Renal cortical epithelial cell (primary cell): ENCODE measurements at regions not wholly inside any gene's neighbourhood (a gene's known extent, or its start where the extent isn't known, plus 50 kb on each side); places are given as distances from the start of the nearest gene placed in this dataset.
"Not testable (repeated sequence)": the region's sequence is repeated elsewhere in the genome, so short reads cannot be mapped to it uniquely, and the experiment has no call there.

ENCODE experiments used
- DNase-seq: peaks from one replicate; pipeline ENCODE4 v3.0.0-alpha.2; 2011; ENCODE audit warnings: low read depth

DNA sequence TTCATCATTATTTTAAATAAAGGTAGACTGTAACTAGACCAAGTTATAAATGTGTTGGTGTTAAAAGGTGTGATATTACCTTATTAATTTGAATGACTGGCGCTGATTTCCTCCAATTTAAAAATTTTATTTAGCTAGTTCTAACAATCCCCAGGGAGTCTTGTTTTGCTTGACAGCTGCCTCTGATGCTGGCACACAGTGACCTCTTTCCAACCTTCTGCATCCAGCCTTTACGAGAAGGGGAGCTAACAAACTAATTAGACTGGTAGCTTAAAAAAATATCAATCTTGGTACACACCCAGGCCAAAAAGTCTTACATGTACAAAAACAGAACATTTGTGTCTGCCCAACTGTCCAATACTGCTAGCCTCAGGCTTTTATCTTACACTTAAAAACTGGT lies 51.8 kb upstream of the ENPEP start:
- no peak for DNase-seq

DNA sequence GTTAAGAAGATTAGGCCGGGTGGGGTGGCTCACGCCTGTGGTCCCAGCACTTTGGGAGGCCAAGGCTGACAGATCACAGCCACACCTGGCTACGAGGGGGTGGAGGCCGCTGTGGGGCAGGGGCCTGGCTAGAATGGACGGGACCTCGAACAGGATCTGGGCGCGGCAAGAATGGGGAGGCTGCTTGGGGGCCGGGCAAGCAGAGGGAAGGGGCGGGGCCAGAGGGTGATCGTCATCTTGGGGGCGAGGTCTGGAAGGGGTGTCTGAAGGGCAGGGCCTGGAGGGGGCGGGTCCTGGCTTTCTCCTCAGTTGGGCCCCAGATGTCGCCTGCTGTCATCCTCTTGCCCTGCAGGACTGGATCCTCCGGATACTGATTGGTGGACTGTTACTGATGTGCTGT lies 57.3 kb upstream of the ENPEP start:
- no peak for DNase-seq

DNA sequence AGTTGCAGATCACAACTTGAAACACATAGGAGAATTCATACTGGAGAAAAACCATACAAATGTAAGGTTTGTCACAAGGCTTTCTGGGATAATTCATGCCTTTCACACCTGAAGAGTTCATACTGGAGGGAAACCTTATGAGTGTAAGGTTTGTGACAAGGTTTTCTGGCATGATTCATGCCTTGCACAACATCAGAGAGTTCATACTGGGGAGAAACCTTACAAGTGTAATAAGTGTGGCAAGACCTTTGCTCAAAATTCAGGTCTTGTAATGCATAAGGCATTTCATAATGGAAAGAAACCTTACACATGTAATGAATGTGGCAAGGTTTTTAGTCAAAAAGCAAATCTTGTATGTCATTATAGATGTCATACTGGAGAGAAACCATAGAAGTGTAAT lies 58.8 kb upstream of the ENPEP start:
- DNase-seq, result peak; percentile 71

DNA sequence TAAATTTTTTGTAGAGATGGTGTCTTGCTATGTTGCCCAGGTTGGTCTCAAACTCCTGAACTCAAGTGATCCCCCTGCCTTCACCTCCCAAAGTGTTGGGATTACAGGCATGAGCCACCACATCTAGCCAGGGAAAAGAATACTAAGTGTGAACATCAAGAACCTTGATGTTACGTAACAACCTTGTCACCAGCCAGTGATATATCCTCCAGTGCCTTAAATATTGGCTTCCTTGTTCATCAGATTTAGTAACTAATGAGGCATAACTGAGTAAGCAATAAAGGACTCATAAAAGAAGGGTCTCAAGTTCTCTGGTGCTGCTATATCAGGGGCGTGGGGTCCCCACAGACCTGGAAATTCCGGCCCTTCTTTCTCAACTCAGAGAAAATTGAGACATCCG lies 60.5 kb upstream of the ENPEP start:
- no peak for DNase-seq

DNA sequence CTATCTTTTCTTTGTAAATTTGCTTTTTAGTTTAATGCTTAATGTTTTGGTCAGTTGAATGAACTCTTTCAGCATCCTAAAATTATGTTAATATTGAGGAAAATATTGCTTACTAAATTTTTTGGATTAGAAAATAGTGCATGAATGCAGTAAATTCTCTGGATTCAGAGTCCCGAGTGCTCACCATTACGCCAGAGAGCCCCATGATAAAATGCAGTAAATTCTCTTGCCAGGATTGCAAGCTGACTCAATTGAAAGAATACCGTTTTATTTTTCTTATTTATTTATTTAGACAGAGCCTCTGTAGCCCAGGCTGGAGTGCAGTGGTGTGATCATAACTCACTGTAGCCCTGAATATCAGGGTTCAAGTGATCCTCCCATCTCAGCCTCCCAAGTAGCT lies 60.9 kb upstream of the ENPEP start:
- DNase-seq, result no peak

DNA sequence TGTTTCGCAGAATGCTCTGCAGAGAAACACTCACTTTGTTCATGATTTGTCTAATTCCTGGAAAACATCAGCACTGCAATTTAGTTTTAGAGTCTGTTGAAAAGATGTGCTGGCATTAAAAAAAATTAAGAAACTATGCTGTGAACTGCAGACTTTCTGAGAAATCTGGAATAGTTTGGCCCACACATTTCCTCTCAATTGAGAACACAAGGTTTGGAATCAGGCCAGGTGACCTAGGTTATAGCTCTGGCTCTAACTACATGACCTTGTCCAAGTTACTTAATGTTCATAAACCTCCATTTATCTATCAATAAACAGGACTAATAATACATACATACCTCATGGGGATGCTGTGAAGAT lies 61.4 kb upstream of the ENPEP start:
- DNase-seq, result no peak

DNA sequence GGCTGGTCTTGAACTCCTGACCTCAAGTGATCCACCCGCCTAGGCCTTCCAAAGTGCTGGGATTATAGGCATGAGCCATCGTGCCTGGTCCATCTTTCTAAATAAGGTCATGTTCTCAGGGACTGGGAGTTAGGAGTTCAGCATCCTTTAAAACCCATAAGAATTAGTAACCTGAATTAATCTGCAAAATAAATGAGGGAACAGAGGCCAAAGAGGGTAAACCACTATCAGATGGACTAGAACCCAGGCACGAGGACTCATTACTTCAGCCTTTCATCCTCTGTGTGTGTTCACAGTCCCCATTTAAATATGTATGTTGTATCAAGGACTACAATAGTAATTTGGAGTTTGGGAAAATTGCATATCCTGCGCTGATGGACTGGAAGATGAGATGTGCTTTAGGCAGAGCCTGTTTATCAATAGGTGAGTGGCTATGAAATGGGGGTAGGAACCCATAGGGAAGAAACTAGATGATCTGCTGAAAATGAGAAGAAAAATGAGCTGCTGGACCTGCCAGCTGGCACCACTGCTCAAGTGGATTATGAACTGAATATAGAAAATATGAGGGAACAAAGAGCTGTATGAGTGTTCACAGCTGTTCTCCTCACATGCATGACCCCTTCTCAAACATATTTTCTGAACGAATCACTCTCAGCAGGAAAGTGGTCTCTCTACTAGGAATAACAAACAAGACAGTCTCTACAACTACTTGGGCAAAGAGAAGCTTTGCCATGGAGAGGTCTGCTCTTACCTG lies 62.0 kb upstream of the ENPEP start:
- DNase-seq, result peak; percentile 34

DNA sequence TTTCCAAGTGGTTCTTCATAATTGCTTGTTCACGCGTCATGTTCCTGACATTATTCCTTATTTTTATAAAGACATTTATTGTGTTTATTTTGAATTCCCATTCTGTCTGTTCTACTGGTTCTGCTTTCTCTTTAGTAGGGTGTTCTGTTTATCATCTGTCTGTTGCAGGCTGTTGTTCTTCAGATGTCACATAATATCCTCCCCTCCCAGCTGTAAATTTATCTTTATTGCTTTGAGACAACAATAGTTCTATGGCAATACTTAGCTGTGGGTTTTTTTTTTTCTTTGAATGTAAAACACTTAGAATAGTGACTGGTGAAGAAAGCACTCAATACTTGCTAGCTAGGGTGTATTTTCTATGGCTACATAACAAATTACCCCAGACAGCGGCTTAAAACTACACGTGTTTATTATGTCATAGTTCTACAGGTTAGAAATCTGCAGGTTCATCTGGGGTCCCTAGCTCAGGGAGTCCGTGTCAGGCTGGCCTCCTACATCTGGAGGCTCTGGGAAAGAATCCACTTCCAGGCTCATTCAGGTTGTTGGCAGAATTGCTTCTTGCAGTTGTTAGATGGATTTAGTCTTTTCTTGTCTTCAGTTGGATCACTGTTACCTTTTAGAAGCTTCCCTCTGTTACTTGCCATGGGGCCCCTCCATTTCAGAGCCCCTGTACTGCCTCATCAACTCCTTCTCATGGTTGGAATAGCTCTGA lies 63.4 kb upstream of the ENPEP start:
- DNase-seq, result no peak

DNA sequence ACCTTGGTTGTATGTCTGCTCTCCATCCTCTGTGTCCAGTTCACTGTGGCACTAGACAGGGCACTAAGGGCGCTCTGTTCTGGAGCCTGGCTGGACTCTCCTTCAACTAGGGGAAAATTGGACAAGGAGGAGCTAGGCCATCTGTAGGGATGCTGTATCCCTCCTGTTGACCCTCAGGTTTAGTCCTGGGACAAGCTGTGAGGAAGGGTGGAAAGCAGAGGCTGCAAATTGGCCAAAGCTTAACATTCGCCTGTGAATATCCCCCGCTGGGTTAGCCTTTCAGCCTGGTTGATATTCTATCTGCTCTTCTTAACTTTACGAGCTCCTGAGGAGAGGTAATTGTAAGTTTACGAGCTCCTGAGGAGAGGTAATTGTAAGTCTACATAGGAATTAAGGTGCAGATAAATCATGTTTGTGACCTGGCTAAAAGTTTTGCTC lies 64.4 kb upstream of the ENPEP start:
- no peak for DNase-seq

DNA sequence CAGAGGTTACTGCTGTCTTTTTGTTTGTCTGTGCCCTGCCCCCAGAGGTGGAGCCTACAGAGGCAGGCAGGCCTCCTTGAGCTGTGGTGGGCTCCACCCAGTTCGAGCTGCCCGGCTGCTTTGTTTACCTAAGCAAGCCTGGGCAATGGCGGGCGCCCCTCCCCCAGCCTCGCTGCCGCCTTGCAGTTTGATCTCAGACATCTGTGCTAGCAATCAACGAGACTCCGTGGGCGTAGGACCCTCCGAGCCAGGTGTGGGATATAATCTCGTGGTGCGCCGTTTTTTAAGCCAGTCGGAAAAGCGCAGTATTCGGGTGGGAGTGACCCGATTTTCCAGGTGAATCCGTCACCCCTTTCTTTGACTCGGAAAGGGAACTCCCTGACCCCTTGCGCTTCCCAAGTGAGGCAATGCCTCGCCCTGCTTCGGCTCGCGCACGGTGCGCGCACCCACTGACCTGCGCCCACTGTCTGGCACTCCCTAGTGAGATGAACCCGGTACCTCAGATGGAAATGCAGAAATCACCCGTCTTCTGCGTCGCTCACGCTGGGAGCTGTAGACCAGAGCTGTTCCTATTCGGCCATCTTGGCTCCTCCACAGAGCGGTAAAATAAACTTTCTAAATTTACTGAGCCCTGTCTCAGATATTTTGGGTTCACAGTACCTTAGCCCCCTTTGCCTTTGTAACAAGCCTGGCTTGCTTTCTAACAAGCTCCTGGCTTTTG lies 64.9 kb upstream of the ENPEP start:
- not testable (repeated sequence) for DNase-seq

DNA sequence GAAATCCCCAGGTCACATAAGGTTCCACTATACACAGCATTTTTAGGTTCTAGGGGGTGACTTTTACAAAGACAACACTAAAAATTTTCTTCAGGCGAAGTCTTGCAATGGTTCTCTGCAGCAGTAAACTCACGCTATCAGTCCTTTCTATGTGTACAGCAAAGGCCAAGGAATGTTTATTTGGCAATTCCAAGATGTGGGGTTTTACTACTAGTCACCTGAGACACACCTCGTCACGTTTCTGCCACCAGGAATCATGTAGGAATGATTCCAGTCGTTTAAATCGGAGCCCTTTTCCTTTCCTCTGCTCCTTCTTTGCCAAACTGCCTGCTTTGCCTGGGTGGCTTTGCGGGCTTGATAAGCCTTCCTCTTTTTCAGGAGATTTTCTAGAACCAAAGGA lies 75.9 kb upstream of the ENPEP start:
- DNase-seq, result no peak

DNA sequence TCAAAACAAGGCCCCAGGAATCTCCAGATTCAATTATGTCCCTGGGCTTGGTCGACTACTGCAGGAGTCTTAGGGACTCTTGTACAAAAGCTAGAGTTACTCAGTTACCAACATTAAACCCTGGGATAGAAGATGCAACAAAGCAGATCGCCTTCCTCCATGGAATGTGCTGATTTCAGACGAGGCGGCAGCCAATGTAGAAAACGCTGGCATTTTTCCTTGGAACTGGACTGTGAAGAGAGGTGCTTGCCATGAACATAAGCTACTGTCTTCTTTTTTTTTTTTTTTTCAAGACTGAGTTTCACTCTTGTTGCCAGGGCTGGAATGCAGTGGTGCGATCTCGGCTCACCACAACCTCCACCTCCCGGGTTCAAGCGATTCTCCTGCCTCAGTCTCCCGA lies 76.9 kb upstream of the ENPEP start:
- peak; percentile 76 for DNase-seq

DNA sequence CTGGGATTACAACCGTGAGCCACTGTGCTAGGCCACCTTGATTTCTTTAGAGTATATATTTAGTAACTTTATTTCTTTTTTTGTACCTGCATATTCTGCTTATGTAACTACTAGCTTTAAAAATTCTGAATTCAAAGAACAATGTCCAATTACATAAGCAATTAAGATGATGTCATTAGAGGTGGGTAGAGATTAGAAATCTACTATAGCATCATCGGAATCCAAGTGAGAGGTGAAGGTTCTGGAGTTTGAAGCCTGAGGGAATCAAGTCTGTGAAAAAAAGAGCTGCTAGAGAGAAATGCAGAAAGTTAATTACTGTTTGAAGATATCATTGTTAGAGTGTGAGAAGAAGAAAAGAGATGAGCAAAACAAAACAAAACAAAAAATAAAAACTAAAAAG lies 79.0 kb upstream of the ENPEP start:
- no peak for DNase-seq

DNA sequence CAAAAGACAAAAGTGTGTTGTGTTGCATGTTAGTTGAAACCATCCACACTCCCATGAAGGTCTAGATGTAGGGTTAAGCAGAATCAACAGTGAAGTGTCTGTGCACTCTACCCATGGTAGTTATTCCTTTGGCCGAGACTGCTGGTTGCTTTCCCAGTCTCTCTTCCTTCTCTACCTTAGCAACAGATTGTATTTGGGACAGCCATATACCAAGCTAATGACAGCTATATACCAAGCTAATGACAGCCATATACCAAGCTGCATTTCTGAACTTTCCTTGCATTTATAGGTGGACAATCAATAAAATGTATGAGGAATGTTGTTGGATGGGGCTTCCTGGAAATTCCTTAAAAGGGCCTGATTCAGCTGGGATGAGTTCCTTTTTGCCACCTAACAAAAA lies 80.5 kb upstream of the ENPEP start:
- DNase-seq, result no peak

DNA sequence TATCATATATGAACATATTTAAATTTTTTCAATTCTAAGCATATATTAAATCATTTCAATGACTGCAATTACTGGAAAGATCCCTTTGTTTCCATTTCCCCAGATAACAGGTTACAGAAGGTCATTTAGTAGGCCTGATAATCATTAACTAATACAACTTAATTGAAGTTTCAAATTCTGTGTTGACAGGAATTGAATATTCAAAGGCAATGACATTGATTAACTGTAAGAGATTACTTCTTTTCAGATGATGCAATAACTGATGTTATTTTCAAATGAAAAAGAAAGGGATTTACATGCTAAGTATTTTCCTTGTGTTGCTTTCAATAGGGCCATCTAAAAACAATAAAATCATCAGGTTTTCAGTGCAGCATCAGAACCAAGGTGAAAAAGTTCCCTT lies 81.1 kb upstream of the ENPEP start:
- peak; percentile 16 for DNase-seq

DNA sequence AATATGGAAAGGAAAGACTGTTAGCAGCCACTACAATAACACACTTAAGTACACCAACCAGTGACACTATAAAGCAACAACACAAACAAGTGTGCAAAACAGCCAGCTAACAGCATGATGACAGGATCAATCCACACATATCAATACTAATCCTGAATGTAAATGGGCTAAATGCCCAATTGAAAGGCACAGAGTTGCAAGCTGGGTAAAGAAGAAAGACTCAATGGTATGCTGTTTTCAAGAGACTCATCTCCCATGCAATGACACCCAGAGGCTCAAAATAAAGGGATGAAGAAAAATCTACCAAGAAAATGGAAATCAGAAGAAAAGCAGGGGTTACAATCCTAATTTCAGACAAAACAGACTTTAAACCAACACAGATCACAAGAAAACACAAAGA lies 94.2 kb upstream of the ENPEP start:
- no peak for DNase-seq

DNA sequence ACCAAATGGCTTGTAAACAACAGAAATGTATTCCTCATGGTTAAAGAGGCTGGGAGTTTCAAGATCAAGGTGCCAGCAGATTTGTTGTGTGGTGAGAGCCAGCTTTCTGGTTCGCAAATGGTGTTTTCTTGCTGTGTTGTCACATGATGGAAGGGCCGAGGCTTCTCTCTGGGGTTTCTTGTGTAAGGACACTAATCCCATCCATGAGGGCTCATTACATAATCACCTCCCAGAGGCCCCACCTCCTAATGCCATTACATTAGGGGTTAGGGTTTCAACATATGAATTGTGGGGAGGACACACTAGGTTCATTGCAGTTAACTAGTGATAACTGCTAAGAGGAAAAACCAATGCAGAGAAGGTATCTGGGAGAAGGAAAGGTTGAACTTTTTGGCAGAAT lies 103.5 kb upstream of the ENPEP start:
- DNase-seq, result no peak

DNA sequence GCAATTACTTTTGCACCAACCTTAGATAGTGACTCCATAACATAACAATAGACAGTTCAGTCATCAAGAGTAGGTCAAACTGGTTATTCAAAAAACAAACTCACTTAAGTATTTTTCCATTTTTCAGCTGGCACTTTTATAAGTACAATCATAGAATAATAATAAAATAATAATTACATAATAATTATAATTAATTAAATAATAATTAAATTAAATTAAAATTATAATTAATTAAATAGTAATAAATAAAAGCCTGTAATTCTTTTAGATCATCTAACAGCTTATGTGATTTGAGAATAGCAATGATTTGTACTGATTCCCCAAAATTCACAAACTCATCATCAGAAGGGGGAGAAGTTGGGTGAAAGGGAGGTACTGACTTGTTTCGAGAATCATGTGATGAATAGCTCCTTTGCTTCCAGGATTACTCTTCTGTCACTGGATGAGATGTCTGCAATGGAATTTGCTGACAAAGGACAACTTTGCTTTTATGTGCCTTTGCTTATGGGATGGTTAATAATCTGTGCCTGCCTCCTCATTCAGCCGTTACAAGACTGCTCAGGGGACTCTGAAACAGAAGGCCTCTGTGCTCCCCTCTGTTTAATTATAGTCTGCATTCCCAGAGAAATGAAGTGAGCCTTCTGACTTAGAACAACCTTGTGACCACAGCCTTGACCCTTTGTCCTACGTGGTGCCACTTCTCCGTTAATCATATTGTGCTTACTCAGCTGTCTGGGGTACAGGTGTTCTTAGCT lies 104.8 kb upstream of the ENPEP start:
- peak; percentile 94 for DNase-seq

DNA sequence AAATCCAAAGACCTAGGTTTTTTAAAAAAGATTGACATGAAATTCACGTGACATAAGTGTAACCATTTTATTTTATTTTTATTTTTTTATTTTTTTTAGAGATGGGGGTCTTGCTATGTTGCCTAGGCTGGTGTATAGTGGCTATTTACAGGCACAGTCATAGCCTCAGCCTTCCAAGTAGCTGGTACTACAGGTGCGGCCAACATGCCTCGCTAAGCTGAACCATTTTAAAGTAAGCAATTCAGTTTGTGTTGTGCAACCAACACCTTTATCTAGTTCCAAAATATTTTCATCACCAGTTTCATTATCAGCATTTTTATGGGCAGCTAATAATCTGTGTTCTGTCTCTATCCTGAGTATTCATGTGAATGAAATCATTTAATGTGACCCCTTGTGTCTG lies 107.5 kb upstream of the ENPEP start:
- DNase-seq, result no peak

DNA sequence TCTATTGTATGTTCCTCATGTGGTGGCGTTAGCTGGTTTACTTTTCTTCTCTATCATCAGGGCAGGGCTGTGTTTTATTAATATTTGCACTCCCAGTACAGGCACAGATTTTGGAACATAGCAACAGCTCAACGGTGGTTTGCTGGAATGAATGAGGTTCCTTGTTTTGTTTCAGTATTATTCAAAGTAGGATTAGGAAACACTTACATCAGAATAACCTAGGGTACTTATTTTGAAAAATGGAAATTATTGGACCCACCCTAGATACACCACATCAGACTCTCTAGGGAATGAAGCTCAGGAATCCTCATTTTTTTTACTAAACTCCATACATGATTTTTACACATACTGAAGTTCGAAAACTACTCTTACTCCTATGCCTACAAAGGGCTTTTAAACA lies 108.8 kb upstream of the ENPEP start:
- no peak for DNase-seq

DNA sequence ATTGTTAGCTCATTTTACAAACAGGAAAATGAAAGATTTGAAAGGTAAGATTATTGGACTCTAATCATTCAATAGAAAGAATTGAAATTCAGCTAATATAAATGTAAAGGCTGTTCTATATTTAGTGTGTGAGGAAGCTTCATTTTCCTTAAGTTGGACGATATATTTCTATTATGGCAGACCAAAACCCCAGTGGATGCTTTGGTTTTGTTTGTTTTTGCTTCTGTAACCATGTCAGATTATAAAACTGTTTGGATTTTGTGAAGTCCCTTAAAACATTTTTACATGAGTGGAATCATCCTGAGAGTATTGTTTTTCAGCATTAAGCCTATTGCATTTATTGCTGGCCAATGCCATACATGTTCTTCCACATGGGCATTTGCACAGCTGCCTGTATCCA lies 110.2 kb upstream of the ENPEP start:
- no peak for DNase-seq

DNA sequence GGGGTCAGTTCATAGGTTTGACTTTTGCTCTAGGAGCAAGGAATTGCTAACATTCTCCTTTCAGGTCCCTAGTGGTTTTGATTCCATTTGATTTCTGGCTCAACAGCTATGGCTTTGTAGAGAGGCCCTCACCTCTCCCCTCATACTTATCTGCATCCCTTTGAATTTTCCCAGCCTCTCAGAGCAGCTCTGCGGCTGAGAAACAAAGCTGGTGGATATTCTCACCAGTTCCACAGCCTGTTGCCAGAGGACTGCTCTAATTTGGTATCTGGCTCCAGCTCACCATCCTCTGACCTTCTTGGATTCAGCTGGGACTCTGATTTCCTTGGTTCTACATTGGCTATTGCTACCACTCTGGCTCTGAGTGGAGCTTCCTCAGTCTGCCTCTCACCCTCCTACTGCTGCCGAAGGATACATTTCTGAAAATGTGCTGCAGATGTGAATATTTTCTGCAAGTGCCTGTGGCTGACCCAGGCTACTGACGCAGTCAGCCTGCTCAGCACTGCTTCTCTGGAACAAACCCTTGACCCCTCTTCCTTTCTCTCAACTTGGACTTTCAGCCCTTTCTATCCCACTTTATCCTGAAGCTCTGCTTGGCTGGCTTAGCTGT lies 110.9 kb upstream of the ENPEP start:
- DNase-seq, result peak; percentile 42
